Mesenteric fat pad (tissue), 1 donor: ENCODE measurements at regions not wholly inside any gene's neighbourhood (a gene's known extent, or its start where the extent isn't known, plus 50 kb on each side); places are given as distances from the start of the nearest gene placed in this dataset.

Experiments used
- DNase-seq: peaks from one replicate; pipeline ENCODE4 v3.0.0-alpha.2; 2020; ENCODE audit warnings: low spot score
- donor health status: DM: yes; HTN: yes; CAD: no.

DNA sequence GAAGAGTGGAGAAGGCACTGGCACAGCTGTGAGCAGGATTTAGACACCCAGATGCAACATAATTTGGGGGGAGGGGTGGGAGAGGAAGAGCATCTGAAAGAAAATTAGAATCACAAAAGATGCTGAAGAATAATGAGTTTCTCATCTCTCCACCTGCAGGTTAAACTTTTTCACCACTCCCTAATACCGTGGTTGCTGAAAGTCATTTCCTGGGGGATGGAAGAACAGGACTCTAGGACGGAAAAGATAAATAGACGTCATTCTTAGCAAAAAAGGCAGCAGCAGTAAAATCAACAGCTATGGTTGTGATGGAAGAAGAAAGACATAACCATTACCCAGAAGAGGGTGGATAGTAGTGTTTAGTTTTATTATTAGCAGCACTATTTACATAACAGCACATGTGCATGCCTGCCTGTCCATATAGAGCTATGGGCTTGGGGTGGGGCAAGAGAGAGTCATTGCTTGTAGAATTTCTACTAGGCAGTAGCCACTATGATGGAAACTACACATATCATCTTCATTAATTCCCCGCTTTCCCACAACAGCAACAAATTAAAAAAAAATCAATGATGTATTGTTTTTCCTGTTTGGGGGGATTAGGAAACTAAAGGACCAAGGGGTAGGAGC, 212.2 kb downstream of the TRIB2 start:
- no peak for DNase-seq

DNA sequence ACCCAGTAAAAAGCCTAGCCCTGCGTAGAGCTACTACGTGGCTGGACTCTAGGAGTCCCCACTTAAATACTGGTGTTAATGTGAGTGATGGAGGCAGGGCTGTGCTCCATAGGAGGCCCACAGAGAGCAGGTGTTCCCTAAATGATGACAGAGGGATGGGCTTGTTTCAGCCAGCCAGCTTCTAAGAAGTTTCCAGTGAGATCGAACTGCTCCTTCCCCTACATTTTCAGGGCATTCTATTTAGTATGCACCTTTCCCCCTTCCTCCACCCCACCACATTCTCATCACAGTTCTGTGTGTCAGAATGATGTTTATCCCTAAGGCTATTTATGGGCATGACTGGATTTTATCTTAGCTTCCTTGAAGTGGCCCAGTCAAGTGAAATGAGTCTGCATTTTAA, 213.0 kb downstream of the TRIB2 start:
- no peak for DNase-seq

DNA sequence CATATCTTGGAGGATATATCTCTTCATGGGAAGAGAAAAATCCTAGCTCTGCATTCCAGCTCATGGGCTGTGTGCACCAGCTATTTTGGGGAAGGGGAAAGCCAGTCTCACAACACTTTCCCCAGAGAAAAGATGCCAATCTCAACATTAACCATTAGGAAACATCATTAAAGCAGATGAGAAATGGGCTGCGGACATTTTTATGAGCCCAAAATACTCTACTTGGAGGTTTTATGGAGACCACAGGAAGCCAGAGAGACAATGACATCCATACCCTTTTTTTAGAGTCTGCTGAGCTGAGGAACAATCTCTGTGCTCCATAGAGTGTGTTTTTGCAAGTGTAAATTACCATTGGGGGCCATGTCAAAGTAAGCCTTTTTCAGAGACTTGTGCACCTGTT, 213.7 kb downstream of the TRIB2 start:
- DNase-seq = no peak

DNA sequence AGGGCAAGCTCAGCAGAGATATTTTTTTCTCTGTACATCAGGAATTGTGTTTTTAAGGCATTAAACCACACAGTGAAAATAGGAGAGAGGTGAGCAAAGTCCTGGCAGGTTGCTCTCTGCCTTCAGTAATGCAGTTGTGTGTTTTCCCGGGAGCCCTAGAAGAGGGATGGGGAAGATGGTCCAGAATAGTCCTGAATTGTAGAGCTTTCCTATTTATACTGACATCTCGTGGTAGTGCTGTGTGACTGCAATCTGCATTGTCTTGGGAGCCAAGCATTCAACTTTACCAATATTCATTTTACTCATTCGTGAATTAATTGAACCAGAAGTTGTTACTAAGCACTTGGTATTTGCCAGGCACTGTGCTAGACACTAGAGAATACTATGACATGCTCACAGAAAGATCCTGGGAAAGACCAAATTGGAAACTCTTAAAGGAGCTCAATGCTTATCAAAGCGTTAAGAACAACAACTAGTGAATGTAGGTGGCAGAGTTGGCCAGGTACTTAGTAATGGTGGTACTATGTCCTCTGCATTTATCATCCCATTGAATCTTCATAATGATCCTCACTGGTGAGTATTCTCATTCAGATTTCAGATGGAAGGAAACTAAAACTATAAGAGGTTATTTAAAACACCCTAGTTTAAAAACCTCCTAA, 214.6 kb downstream of the TRIB2 start:
- DNase-seq = no peak

DNA sequence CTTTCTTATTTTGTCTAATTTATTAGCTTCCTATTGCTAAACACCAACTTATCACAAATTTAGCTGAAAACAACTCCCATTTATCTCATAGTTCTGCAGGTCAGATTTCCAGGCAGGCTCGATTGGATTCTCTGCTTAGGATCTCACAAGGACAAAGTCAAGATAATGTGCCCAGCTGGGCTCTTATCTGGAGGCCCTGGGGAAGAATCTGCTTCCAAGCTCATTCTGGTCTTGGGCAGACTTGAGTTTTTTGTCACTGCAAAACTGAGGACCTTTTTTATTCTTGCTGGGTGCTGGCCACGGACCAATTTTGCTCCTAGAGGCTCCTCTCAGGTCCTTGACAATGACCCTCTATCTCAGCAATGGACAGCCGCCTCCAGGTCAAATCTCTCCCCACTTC, 215.5 kb downstream of the TRIB2 start:
- DNase-seq = no peak

DNA sequence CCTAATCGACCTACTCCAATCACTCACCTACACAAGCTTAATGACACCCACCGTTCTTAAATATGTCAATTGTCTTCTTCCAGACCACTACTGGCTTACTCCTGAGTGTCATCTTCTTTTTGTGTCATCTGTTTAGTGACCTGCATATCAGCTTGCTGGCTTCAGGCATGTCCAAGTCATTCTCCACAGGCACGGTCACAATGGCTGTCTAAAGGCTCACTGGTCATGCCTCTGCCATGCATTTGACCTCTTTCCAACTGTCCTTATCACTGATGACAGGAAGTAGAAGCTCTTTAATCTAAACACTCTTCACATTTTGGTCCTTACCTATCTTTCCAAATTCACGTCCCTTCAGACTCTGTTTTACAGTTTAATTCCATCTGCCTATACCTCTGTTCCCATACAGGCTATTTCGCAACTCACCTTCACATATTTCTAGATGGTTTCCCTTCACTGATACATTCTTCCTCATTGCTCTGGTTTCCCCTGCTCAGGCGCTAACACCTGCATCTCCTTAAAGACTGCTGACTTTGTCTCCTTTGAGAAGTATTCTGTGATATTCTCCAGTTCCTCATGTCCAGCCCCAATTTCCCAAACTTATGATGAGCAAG, 217.5 kb downstream of the TRIB2 start:
- no peak for DNase-seq

DNA sequence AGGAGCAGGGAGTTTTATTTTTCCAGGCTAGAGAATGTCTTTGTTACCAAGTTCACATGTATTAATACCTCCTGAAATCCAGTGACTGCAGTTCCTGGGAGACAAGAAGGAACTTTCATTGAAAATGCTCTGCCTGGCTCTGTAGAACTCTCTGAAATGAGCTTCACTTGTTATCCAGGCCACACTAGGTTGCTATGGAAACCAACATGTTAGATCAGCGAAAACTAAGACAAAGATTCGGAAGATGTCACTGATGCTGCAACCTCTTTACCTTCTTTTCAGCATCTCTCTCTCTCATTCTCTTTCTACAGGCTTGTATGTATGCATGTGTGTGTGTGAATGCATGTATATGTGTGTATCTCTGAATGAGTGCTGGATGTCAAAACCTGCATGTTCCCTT, 218.5 kb downstream of the TRIB2 start:
- no peak for DNase-seq

DNA sequence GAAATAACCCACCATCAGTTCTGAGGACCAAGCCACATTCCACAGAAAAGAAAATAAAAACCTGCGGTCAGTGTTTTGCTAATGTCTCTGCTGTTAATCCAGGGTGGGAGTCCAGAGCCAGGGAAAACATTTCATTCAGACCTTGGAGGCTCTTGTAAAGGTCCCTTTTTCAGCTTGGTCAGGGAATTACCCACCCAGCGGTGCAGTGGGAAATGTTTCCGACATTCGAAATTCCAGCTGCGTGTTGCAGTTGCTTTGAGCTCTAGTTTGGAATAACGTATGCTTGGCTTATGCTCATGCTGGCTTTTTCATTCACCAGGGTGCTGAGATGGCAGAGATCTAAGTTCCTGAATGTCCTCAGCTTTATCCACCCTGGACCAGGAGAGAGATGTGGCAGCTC, 219.1 kb downstream of the TRIB2 start:
- no peak for DNase-seq

DNA sequence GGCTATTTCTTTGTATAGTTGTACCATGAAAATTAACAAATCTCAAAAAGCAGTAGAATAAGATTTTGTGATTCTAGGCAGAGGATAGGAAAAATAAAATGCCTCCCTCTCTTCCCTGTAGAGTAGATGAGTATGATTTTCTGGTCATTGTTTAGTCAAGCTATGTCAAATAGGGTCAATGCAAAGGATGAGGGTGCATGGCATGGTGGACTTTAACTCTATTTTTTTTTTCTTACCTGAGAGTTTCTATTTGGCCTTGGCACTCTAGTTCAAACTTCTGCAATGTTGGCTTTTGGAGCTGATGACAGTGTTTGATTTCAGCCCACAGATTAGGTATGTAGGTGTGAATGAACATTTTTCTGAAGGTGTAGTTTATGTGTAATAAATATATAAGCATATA, 224.5 kb downstream of the TRIB2 start:
- DNase-seq = no peak

DNA sequence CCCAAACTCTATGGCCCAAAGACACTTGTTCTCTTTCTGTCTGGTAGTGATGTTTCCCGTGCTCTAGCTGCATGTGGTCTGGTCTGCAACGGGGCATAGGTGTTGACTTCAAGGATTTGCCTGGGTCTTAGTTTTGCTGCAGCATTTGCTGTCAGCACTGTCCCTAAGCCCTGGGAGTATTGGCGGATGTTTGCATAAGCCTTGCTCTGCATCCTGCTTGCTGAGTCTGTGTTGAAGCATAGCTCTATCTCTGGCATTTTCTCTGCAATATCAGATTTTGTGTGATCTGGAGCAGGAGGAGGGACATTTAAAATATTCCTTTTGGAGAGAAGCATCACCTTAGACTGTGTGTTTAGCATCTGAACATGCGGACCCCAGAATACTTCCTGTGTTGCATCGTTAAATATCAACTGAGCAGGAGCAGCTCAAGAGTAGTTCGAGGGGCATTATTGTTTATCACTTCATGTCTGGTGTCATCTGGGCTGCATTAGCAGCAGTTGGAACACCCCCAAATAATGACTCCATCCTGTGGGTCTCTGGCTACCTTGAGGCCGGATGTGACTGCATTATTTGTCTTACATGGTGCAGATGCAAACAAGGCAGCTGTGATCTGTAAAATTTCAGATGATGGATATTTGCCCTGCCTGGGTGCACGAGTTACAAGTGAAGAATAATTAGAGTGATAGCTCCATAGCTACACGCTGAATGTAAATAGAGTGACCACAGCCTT, 231.7 kb downstream of the TRIB2 start:
- DNase-seq = no peak

DNA sequence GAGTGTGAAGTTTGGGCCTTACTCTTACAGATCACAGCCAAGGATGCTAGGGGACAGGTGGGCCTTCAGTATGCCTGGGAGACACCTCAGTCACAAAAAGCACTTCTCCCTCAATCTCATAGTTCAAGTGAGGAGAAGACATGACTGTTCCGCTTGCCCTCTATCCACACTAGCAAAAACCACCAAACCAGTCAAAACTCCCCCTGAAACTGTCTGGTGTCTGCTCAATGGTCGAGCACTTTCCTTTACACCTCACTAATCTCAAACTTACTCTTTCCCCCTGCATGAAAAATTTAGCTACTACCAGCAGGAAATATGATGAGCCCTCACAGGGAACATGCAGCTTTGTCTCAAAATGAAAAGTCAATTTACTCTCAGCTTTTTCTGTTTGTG, 232.2 kb downstream of the TRIB2 start:
- DNase-seq = no peak

DNA sequence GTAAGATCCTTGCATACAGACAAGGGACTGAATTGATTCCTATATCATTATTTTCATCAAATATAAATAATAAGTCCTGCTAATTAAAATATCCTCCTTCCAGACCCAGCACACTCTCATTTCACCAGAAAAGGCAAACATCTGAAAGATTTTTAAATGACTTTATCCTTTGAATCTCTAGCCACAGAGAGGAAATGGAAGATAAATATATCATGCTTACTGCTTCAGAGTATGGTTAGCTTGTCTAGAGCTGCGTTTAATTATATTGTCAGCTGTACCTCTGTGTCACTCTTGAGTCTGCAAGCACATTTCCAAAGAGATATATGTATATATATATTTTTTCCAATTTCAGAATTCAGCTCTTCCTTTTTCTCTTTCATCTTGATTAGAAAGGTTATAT, 232.7 kb downstream of the TRIB2 start:
- DNase-seq = no peak

DNA sequence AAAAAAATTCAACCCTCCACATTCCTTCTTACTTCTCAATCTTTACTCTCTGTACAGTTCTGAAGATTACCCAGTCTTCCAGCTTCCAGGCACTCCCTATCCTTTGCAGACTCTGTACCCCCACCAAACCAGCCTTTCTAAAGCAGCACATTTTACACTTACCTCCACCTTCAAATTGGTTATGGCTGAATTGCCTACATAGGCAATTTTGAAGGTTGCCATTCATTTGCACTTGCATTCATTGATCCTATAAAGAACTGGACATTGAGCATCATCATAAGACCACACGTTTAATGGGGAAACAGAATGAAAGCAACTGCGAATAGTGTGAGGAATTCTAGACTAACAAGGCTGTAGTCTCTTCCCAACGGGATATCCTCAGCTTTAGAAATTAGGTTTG, 233.4 kb downstream of the TRIB2 start:
- no peak for DNase-seq

DNA sequence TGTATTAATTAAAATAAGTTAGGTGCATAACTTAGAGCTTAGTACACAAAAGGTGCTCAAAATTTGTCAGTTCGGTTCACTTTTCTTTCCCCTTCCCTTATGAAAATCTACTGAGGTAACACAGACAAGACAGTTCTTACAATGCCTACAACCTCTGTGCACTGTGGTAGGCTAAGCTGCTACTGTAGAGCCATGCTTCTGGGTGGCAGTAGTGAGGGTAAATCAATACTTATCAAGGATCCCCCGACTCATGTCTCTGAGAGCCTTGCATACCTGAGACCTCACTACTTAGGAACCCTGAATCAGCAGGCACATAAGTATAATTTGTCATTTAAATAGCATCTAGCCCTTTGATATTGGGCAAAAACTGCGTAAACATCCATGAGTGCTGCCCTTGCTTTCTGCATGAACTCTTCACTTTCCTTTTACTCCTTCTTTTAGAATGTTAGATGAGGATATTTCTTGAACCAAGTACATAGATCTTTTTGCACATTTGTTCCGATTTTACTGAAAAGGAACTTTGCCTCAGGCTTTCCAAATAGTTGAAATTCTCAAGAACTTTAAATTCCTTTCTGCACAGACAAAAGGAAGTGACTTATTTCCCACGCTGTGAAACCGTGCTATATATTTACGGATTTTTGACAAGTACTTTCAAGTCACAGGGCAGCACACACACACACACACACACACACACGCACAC, 234.4 kb downstream of the TRIB2 start:
- no peak for DNase-seq

DNA sequence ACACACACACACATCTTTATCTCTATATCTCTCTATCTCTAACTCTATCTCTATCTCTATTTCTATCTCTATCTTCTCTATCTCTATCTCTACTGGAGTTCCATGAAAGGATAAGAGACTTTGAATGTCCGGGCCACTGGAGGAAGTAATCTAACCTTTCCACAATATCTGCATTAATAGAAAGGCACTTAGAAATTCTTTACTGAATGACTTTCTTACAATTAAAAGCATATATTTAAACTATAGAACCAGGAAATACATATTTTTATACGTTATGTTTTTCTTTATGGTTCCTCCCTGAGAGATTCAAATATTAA, 234.9 kb downstream of the TRIB2 start:
- no peak for DNase-seq

DNA sequence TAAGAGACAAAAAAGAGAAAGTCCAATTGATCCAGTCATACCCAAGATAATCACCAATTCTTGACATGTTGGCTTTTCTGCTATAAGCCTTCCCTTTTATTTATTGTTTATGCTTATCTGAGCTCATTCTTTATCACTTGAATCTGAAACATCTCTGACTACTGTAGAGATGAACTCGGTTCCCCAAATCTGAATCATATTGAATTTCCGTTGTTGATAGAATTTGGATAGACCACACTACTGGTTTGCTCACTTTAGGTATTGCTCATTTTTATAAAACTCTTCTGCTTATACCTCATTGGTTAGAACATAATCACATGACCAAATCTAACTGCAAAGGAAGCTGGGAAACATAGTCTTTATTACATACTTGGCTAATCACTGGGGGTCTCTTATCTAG, 236.9 kb downstream of the TRIB2 start:
- DNase-seq = no peak

DNA sequence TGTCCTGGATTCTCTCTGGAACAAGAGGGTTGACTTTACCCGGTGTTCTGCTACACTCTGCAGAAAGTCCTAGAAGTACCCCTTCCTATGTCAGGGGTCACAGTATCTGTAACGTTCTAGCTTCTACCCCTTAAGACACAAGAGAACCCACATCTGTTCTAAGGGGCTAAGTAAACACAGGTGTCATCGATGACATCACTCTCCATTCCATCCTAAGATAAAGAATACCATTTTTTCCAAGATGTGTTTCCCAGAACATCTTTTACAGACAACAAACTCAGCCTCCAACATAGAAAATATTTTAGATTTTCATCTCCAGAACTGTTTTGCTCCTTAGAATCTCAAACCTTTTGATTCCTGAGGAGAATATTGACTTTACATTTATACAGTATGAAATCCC, 239.1 kb downstream of the TRIB2 start:
- DNase-seq = no peak

DNA sequence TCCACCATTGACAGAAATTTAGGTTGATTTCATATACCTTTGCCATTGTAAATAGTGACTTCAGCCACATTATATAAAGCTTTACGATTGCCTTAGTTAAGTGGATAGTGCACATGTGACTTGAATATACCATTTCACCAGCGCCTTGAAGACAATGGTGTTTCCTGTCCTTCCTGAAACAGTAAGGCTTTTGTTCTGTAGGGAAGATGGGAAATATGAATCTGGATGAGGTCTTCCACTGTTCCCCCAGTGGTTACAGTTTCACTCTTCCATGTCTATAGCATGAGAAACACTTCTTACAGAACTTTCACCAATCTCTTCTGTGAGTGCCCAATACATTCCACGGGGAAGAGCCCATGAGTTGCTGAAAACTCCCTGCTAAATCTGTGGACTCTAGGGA, 240.5 kb downstream of the TRIB2 start:
- no peak for DNase-seq

DNA sequence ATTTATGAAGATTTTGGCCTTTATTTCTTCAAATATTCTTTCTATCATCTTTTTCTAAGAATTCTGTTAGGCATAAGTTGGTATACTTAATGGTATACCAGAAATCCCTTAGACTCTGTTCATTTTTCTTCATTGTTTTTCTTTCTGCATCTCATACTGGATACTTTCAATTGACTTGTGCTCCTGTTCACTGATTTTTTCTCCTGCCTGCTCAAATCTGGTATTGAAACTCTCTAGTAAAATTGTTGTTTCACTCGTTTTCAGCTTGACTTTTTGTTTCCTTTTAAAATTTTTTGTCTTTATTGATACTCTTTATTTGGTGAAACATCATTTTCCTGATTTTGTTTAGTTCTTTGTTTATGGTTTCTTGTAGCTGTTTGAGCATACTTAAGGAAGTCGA, 243.2 kb downstream of the TRIB2 start:
- DNase-seq = no peak

DNA sequence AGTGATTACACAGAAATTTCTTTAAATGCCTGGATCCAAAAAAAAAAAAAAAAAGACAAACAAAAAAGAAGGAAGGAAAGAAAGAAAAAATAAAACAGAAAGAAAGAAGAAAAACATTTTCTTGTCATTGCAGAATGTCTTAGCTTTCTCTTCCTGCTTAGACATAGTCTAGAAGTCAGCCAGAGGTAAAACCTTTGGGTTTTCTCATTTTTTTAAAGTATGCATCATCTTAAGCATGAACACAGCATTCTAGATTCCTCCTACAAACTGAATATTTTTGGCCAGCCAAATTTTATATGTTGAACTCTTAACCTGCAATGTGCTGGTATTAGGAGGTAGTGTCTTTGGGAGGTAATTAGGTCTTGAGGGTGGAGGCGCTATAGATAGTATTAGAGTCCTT, 243.9 kb downstream of the TRIB2 start:
- DNase-seq = no peak

DNA sequence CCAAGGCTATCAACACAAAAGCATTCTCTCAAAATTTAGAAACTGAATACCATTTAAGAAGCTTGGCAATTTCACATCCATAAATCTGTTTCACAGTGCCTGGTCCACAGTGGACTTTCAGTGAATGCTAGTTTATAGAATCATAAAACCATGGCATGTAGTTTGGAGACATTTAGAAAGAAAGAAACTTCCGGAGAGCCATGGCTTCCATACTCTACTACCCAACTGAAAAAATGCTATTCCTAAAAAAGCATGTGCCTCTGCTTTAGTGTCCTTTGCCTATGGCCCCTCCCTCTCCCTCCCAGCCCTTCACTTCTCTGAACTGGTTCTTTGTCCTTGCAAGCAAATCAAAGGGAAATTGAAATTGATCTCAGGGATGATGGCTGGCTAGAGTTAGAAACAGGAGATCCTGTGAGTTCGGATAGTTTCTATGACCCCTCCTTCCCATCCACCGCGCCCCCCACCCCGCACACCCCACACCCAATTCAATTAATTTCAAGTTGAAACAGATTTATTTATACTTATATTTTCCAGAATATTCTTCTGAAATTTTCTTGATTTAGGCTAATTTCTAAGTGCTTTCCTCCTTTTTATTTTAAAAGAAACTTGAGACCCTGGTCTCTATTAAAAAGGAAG, 248.3 kb downstream of the TRIB2 start:
- no peak for DNase-seq
